ENCODE measurements at regions not wholly inside any gene's neighbourhood (a gene's known extent, or its start where the extent isn't known, plus 50 kb on each side); places are given as distances from the start of the nearest gene placed in this dataset.

GRCh38 chr18:78113136-78113939 lies 863.7 kb downstream of the GALR1 start:
- Histone ChIP-seq H3K4me1 (ENCODE audit: insufficient read depth, low read length, poor library complexity, severe bottlenecking) (no peaks in the 10 kb centered on the region), H3K9me3 (ENCODE audit: low read length) (no peaks in the 10 kb centered on the region), H3K27ac (ENCODE audit: low read depth, low read length, poor library complexity, severe bottlenecking) (no peak overlapping the region), H3K9me2 (ENCODE audit: insufficient read depth, low read length) (no peaks in the 10 kb centered on the region), H3K4me3 (ENCODE audit: low read depth, low read length, poor library complexity, severe bottlenecking) (no peak overlapping the region), H3K36me3 (ENCODE audit: insufficient read depth, low read length) (no peaks in the 10 kb centered on the region), H2AFZ (ENCODE audit: low read length) (no peak overlapping the region), H4K20me1 (ENCODE audit: insufficient read depth, low read length) (no peaks in the 10 kb centered on the region), H3K79me2 (ENCODE audit: insufficient read depth, low read depth, low read length) (no peaks in the 10 kb centered on the region), H3K4me2 (ENCODE audit: low read length) (no peak overlapping the region)
- DNase-seq (ENCODE audit: low spot score), result no peak
- BruUV-seq (replicated peaks), result no TSS peak
- CTCF ChIA-PET (ENCODE audit: unreplicated experiment), result no interaction called here
- POLR2A ChIA-PET, result no interaction called here
- TF ChIP-seq, protein P1, sequence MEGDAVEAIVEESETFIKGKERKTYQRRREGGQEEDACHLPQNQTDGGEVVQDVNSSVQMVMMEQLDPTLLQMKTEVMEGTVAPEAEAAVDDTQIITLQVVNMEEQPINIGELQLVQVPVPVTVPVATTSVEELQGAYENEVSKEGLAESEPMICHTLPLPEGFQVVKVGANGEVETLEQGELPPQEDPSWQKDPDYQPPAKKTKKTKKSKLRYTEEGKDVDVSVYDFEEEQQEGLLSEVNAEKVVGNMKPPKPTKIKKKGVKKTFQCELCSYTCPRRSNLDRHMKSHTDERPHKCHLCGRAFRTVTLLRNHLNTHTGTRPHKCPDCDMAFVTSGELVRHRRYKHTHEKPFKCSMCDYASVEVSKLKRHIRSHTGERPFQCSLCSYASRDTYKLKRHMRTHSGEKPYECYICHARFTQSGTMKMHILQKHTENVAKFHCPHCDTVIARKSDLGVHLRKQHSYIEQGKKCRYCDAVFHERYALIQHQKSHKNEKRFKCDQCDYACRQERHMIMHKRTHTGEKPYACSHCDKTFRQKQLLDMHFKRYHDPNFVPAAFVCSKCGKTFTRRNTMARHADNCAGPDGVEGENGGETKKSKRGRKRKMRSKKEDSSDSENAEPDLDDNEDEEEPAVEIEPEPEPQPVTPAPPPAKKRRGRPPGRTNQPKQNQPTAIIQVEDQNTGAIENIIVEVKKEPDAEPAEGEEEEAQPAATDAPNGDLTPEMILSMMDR (conservative IDR thresholded peaks at IDR 0.05; ENCODE audit: low read length), result no peak
- TF ChIP-seq EZH2phosphoT487 (IDR thresholded peaks at IDR 0.05; ENCODE audit: borderline replicate concordance, low read depth, low read length), result no peak
- intact Hi-C loops (cut with micrococcal nuclease; ENCODE audit: unreplicated experiment), result no loop called here

DNA sequence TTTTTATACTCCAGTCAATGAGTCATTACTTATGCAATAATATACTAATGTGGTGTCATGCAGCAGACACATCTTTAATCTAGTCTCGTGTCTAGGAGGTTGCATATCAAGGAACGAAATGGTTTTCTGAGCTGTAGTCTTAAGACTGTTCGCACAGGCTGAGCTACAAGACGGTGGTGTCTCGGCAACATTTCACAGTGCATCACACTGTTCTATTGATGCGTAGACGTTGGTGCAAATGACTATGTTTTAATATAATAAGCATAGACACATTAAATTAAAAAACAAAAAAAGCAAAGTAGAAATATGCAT lies 864.2 kb downstream of the GALR1 start:
- no peaks in the 10 kb centered on the region for H4K20me1 ChIP-seq (ENCODE audit: insufficient read depth, low read length)
- H3K4me2 ChIP-seq (ENCODE audit: low read length), result no peak overlapping the region
- intact Hi-C loops (cut with micrococcal nuclease; ENCODE audit: unreplicated experiment), result no loop called here
- no peaks in the 10 kb centered on the region for H3K36me3 ChIP-seq (ENCODE audit: insufficient read depth, low read length)
- no TSS peak for BruUV-seq (replicated peaks)
- H3K4me3 ChIP-seq (ENCODE audit: low read depth, low read length, poor library complexity, severe bottlenecking), result no peak overlapping the region
- POLR2A ChIA-PET, result no interaction called here
- H3K9me3 ChIP-seq (ENCODE audit: low read length), result no peaks in the 10 kb centered on the region
- no peak for TF ChIP-seq EZH2phosphoT487 (IDR thresholded peaks at IDR 0.05; ENCODE audit: borderline replicate concordance, low read depth, low read length)
- CTCF ChIA-PET (ENCODE audit: unreplicated experiment), result no interaction called here
- DNase-seq (ENCODE audit: low spot score), result no peak
- no peak overlapping the region for H2AFZ ChIP-seq (ENCODE audit: low read length)
- no peak overlapping the region for H3K27ac ChIP-seq (ENCODE audit: low read depth, low read length, poor library complexity, severe bottlenecking)
- no peaks in the 10 kb centered on the region for H3K4me1 ChIP-seq (ENCODE audit: insufficient read depth, low read length, poor library complexity, severe bottlenecking)
- no peaks in the 10 kb centered on the region for H3K9me2 ChIP-seq (ENCODE audit: insufficient read depth, low read length)
- H3K79me2 ChIP-seq (ENCODE audit: insufficient read depth, low read depth, low read length), result no peaks in the 10 kb centered on the region

DNA sequence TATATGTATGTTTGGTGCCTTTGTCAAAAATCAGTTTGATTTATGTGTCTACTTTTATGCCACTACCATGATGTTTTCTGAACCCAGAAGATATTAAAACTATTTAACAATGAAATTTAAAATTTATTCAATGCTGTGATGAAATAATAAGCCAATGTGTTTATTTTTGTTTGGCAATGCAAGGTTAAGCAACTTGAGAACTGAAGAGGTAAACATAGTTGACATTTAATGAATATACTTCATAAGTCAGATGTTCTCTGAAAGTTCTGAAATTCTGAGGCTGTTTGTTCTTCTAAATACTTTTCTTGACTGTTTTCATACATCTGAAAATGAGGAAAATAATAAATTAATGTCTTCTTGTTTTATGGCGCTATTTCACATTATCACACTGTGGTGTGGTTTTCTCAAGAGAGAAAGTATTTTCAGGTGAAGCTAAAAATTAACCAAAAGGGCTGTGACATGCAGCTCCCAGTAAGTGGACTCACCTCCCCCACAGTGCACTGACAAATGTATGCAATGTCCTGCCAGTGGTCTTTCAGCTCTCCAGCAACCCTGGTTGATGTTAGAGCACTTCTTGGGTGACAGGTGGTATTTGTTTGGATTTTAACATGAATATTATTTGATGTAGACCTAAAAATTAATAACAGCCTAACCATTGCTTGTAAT lies 863.6 kb upstream of the SALL3 start:
- Histone ChIP-seq H3K4me2 (ENCODE audit: low read length) (no peak overlapping the region), H2AFZ (ENCODE audit: low read length) (no peak overlapping the region), H3K27ac (ENCODE audit: low read depth, low read length, poor library complexity, severe bottlenecking) (no peak overlapping the region), H4K20me1 (ENCODE audit: insufficient read depth, low read length) (no peaks in the 10 kb centered on the region), H3K9me3 (ENCODE audit: low read length) (no peaks in the 10 kb centered on the region), H3K4me3 (ENCODE audit: low read depth, low read length, poor library complexity, severe bottlenecking) (no peak overlapping the region), H3K4me1 (ENCODE audit: insufficient read depth, low read length, poor library complexity, severe bottlenecking) (no peaks in the 10 kb centered on the region), H3K36me3 (ENCODE audit: insufficient read depth, low read length) (no peaks in the 10 kb centered on the region), H3K79me2 (ENCODE audit: insufficient read depth, low read depth, low read length) (no peaks in the 10 kb centered on the region), H3K9me2 (ENCODE audit: insufficient read depth, low read length) (no peaks in the 10 kb centered on the region)
- intact Hi-C loops (cut with micrococcal nuclease; ENCODE audit: unreplicated experiment), result no loop called here
- DNase-seq (ENCODE audit: low spot score), result no peak
- POLR2A ChIA-PET, result no interaction called here
- no peak for TF ChIP-seq EZH2phosphoT487 (IDR thresholded peaks at IDR 0.05; ENCODE audit: borderline replicate concordance, low read depth, low read length)
- TF ChIP-seq, protein P1 (conservative IDR thresholded peaks at IDR 0.05; ENCODE audit: low read length), result no peak
- CTCF ChIA-PET (ENCODE audit: unreplicated experiment), result no interaction called here
- no TSS peak for BruUV-seq (replicated peaks)
